Ascending aorta (tissue), 2 donors: ENCODE measurements at regions not wholly inside any gene's neighbourhood (a gene's known extent, or its start where the extent isn't known, plus 50 kb on each side); places are given as distances from the start of the nearest gene placed in this dataset.

Source experiments
- DNase-seq, 2 donors: peaks; one replicate each; pipeline ENCODE4 v3.0.0-alpha.2; 2019; ENCODE audit warnings: low spot score in 2 of 2
- H3K27ac ChIP-seq, 2 donors: fragments of 200-600 bp; sonication (generic); one replicate each; pipeline ENCODE4 v1.5.1; 2016 to 2017; ENCODE audit warnings: mild to moderate bottlenecking in 1 of 2
- H3K27me3 ChIP-seq: fragments of 200-600 bp; sonication (generic); one replicate; pipeline ENCODE4 v1.5.1; 2017
- H3K36me3 ChIP-seq, 2 donors: fragments of 200-600 bp; sonication (generic); one replicate each; pipeline ENCODE4 v1.5.1; 2016
- H3K4me1 ChIP-seq, 2 donors: fragments of 200-600 bp; sonication (generic); one replicate each; pipeline ENCODE4 v1.5.1; 2016 to 2017; ENCODE audit warnings: mild to moderate bottlenecking in 1 of 2
- H3K4me3 ChIP-seq, 2 donors: fragments of 200-600 bp; sonication (generic); one replicate each; pipeline ENCODE4 v1.5.1; 2016 to 2017; ENCODE audit warnings: mild to moderate bottlenecking in 1 of 2
- H3K9me3 ChIP-seq, 2 donors: fragments of 200-600 bp; sonication (generic); one replicate each; pipeline ENCODE4 v1.5.1; 2016
- intact Hi-C: fragments of 100-400 bp; cut with DNase I; formaldehyde crosslinking; loops from one replicate; pipeline ENCODE4 v1.15.1; 2023
- TF ChIP-seq, protein P1 (sequence below), 3 experiments: fragments of 200-600 bp in 2 of 3; fragments of 450-650 bp in 1 of 3; sonication (generic) in 2 of 3; IDR thresholded peaks; one replicate each; pipeline ENCODE4 v1.5.1; 2016 to 2019; ENCODE audit warnings: antibody characterized with exemption in 3 of 3, mild to moderate bottlenecking in 1 of 3, moderate library complexity in 1 of 3

DNA sequence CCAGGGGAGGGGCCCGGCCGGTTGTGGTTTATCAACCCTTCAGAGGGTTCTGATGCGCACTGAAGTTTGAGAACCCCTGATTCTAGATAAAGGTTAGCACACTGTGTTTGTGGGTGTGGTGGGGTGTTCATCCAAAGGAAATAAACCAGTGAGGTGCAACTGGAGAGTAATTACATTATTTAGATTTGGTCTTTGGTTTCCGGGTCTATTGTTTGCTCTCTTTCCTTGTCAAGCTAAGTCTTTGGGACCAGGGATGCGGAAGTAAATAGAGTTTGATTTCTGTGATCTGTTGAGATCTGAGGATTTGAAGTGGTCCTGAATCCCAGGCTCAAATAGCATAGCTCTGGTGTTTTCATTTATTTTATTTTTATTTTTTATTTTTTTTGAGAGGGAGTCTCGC is 50.5 kb upstream of the CLMP start:
- TF ChIP-seq, protein P1, sequence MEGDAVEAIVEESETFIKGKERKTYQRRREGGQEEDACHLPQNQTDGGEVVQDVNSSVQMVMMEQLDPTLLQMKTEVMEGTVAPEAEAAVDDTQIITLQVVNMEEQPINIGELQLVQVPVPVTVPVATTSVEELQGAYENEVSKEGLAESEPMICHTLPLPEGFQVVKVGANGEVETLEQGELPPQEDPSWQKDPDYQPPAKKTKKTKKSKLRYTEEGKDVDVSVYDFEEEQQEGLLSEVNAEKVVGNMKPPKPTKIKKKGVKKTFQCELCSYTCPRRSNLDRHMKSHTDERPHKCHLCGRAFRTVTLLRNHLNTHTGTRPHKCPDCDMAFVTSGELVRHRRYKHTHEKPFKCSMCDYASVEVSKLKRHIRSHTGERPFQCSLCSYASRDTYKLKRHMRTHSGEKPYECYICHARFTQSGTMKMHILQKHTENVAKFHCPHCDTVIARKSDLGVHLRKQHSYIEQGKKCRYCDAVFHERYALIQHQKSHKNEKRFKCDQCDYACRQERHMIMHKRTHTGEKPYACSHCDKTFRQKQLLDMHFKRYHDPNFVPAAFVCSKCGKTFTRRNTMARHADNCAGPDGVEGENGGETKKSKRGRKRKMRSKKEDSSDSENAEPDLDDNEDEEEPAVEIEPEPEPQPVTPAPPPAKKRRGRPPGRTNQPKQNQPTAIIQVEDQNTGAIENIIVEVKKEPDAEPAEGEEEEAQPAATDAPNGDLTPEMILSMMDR (IDR thresholded peaks at IDR 0.05): no peak
- DNase-seq: no peak
- Histone ChIP-seq H3K4me3 (no peak overlapping the region), H3K9me3 (no peaks in the 10 kb centered on the region), H3K27me3 (no peaks in the 10 kb centered on the region), H3K27ac (no peak overlapping the region), H3K4me1 (no peaks in the 10 kb centered on the region), H3K36me3 (no peaks in the 10 kb centered on the region)
- intact Hi-C loops: no loop called here
